ENCODE measurements at regions not wholly inside any gene's neighbourhood (a gene's known extent, or its start where the extent isn't known, plus 50 kb on each side); places are given as distances from the start of the nearest gene placed in this dataset.

- no peak overlapping the region for H3K27ac Mint-ChIP-seq
- no peaks in the 10 kb centered on the region for H3K4me1 Mint-ChIP-seq (ENCODE audit: unreplicated experiment)
- H3K36me3 Mint-ChIP-seq, result no peaks in the 10 kb centered on the region
- H3K4me3 Mint-ChIP-seq, result no peak overlapping the region
- TF ChIP-seq CTCF (conservative IDR thresholded peaks at IDR 0.05), result no peak
- no peaks in the 10 kb centered on the region for H3K9me3 Mint-ChIP-seq
- H3K27me3 Mint-ChIP-seq, result peaks cover 44% of the 10 kb centered on the region
- DNase-seq (ENCODE audit: extremely low spot score, unreplicated experiment), result no peak
These were observed 216.0 kb downstream of the GABRG2 start for GRCh38 chr5:162283609-162284008.

GRCh38 chr5:162288647-162289296 is 221.2 kb downstream of the GABRG2 start:
- Mint-ChIP-seq H3K27ac (no peak overlapping the region), H3K4me1 (ENCODE audit: unreplicated experiment) (no peaks in the 10 kb centered on the region), H3K27me3 (peaks cover 29% of the 10 kb centered on the region), H3K4me3 (no peak overlapping the region), H3K36me3 (no peaks in the 10 kb centered on the region), H3K9me3 (no peaks in the 10 kb centered on the region)
- DNase-seq (ENCODE audit: extremely low spot score, unreplicated experiment), result no peak
- no peak for TF ChIP-seq CTCF (conservative IDR thresholded peaks at IDR 0.05)

- DNase-seq (ENCODE audit: extremely low spot score, unreplicated experiment), result no peak
- no peaks in the 10 kb centered on the region for H3K4me1 Mint-ChIP-seq (ENCODE audit: unreplicated experiment)
- peaks cover 29% of the 10 kb centered on the region for H3K27me3 Mint-ChIP-seq
- H3K36me3 Mint-ChIP-seq, result no peaks in the 10 kb centered on the region
- no peaks in the 10 kb centered on the region for H3K9me3 Mint-ChIP-seq
- no peak for TF ChIP-seq CTCF (conservative IDR thresholded peaks at IDR 0.05)
- H3K4me3 Mint-ChIP-seq, result no peak overlapping the region
- H3K27ac Mint-ChIP-seq, result no peak overlapping the region
These were observed 221.9 kb downstream of the GABRG2 start for GRCh38 chr5:162289489-162289888.

GRCh38 chr5:162299793-162300192 is 232.2 kb downstream of the GABRG2 start:
- no peaks in the 10 kb centered on the region for H3K4me1 Mint-ChIP-seq (ENCODE audit: unreplicated experiment)
- H3K9me3 Mint-ChIP-seq, result peaks cover 6% of the 10 kb centered on the region
- no peaks in the 10 kb centered on the region for H3K27me3 Mint-ChIP-seq
- no peak overlapping the region for H3K4me3 Mint-ChIP-seq
- no peak for TF ChIP-seq CTCF (conservative IDR thresholded peaks at IDR 0.05)
- H3K27ac Mint-ChIP-seq, result no peak overlapping the region
- no peak for DNase-seq (ENCODE audit: extremely low spot score, unreplicated experiment)
- H3K36me3 Mint-ChIP-seq, result no peaks in the 10 kb centered on the region

- Mint-ChIP-seq H3K27me3 (no peaks in the 10 kb centered on the region), H3K36me3 (no peaks in the 10 kb centered on the region), H3K27ac (no peak overlapping the region), H3K4me1 (ENCODE audit: unreplicated experiment) (no peaks in the 10 kb centered on the region), H3K4me3 (no peak overlapping the region), H3K9me3 (peaks cover 6% of the 10 kb centered on the region)
- TF ChIP-seq CTCF (conservative IDR thresholded peaks at IDR 0.05), result no peak
- DNase-seq (ENCODE audit: extremely low spot score, unreplicated experiment), result no peak
These were observed 233.8 kb downstream of the GABRG2 start for GRCh38 chr5:162301356-162301755.

- Mint-ChIP-seq H3K36me3 (no peaks in the 10 kb centered on the region), H3K4me1 (ENCODE audit: unreplicated experiment) (no peaks in the 10 kb centered on the region), H3K27me3 (peaks cover 16% of the 10 kb centered on the region), H3K9me3 (peaks cover under 1% of the 10 kb centered on the region), H3K4me3 (no peak overlapping the region), H3K27ac (no peak overlapping the region)
- DNase-seq (ENCODE audit: extremely low spot score, unreplicated experiment), result no peak
- TF ChIP-seq CTCF (conservative IDR thresholded peaks at IDR 0.05), result no peak
These were observed 255.9 kb downstream of the GABRG2 start for GRCh38 chr5:162323466-162323865.

All from type B pancreatic cell (in vitro differentiated cells).